IPS DF 6.9 (cell line): ENCODE measurements at regions not wholly inside any gene's neighbourhood (a gene's known extent, or its start where the extent isn't known, plus 50 kb on each side); places are given as distances from the start of the nearest gene placed in this dataset.
"Not testable (repeated sequence)": the region's sequence is repeated elsewhere in the genome, so short reads cannot be mapped to it uniquely, and the experiment has no call there.

Experiments
- DNase-seq: peaks from one replicate; pipeline ENCODE4 v3.0.0-alpha.2; 2013; ENCODE audit warnings: low read depth, low spot score
- H3K27ac ChIP-seq: one replicate; pipeline ENCODE4 v1.5.1; 2013; ENCODE audit warnings: low read length, control low read depth
- H3K27me3 ChIP-seq: 2 replicates; pipeline ENCODE4 v1.6.1; 2013; ENCODE audit warnings: mild to moderate bottlenecking, low read length; ENCODE audit not compliant: control insufficient read depth, insufficient read depth
- H3K36me3 ChIP-seq: 2 replicates; pipeline ENCODE4 v1.6.1; 2013; ENCODE audit warnings: low read length; ENCODE audit not compliant: control insufficient read depth, insufficient read depth
- H3K4me1 ChIP-seq: 2 replicates; pipeline ENCODE4 v1.6.1; 2013; ENCODE audit warnings: low read length; ENCODE audit not compliant: control insufficient read depth, insufficient read depth
- H3K4me3 ChIP-seq: 2 replicates; pipeline ENCODE4 v1.5.1; 2013; ENCODE audit warnings: mild to moderate bottlenecking, low read length
- H3K9me3 ChIP-seq: 2 replicates; pipeline ENCODE4 v1.6.1; 2013; ENCODE audit warnings: low read length, inconsistent platforms; ENCODE audit not compliant: control insufficient read depth, insufficient read depth
- WGBS: extraction: QIAGEN DNeasy Blood & Tissue Kit; methylation state at CpG from one replicate; pipeline ENCODE4 v1.1.7; 2013; ENCODE audit warnings: mixed read lengths, missing lambda C conversion rate; ENCODE audit not compliant: insufficient read length, insufficient coverage; 5-methylcytosine and 5-hydroxymethylcytosine counted together

DNA sequence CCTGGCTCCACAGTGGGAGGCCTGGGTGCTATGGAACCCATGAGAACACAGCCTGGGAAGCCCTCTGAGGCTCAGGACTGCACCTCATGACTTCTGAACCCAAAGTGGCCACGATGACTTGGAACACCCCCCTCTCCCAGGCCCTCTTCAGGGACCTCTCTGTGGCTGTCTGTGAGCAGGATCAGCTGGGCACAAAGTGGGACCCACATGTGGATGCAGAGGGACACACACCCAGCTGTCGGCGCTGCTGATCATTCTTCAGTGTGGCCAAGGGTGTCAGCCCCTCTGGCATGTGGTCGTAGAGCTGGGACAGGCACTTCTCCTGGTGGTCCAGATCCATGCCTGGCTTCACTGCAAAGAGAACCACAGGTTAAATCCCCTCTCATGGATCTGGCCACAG is 293.2 kb downstream of the GOLGA6L6 start:
- WGBS = no CpG with 5 or more reads among the region's 4 CpGs
- H3K36me3 ChIP-seq, H3K4me3 ChIP-seq, DNase-seq, H3K4me1 ChIP-seq, H3K27me3 ChIP-seq, H3K27ac ChIP-seq: not testable (repeated sequence)
- H3K9me3 ChIP-seq = peaks cover 23% of the 10 kb centered on the region

DNA sequence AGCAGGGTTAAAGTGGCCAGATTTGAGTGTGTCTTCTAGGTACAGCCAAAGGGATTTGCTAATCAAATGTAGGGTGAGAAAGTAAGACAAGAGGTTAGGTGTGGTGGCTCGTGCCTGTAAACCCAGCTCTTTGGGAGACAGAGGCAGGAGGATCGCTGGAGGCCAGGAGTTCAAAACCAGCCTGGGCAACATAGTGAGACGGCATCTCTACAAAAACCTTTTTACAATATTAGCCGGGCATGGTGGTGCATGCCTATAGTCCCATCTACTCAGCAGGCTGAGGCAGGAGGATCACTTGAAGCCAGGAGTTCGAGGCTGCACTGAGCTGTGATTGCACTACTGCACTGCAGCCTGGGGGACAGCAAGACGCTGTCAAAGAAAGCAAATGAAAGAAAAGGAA is 294.5 kb downstream of the GOLGA6L6 start:
- DNase-seq, H3K36me3 ChIP-seq, H3K27me3 ChIP-seq, H3K4me1 ChIP-seq, H3K27ac ChIP-seq, H3K4me3 ChIP-seq: not testable (repeated sequence)
- no CpG with 5 or more reads among the region's 6 CpGs for WGBS
- peaks cover 23% of the 10 kb centered on the region for H3K9me3 ChIP-seq

DNA sequence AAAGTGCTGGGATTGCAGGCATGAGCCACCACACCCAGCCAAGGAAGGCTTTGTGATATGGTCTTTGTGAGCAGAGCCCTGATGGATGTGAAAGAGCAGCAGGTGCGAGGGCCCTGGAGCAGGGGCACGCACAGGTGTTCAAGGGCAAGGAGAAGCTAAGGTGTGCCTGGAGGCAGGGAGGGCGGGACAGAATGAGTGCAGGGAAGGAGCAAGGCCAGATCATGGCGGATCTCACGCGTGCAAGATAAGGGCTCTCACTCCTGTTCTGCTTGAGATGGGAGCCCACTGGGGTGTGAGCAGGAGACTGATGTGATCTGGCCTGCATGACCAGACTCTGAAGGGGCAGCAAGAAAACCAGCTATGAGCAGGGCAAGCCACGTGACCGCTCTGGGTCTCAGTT is 295.0 kb downstream of the GOLGA6L6 start:
- H3K9me3 ChIP-seq = peaks cover 20% of the 10 kb centered on the region
- not testable (repeated sequence) for H3K36me3 ChIP-seq, H3K27ac ChIP-seq, H3K4me1 ChIP-seq, H3K27me3 ChIP-seq, DNase-seq, H3K4me3 ChIP-seq
- WGBS = no CpG with 5 or more reads among the region's 8 CpGs

DNA sequence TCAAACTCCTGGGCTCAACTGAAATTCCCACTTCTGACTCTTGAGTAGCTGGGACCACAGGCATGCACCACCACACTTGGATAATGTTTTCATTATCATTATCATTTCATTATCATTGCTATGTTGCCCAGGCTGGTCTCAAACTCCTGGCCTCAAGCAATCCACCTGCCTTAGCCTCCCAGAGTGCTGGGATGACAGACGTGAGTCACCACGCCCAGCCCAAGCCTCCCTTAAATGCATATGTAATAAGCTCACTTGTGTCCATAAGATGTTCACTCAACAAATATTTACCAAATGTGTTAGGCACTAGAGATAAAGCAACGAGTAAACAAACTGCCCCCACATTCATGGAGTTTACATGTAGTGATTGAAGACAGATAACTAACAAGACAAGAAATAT is 295.7 kb downstream of the GOLGA6L6 start:
- H3K27ac ChIP-seq, H3K4me3 ChIP-seq, DNase-seq, H3K4me1 ChIP-seq, H3K36me3 ChIP-seq, H3K27me3 ChIP-seq: not testable (repeated sequence)
- no CpG with 5 or more reads among the region's 3 CpGs for WGBS
- peaks cover 17% of the 10 kb centered on the region for H3K9me3 ChIP-seq

DNA sequence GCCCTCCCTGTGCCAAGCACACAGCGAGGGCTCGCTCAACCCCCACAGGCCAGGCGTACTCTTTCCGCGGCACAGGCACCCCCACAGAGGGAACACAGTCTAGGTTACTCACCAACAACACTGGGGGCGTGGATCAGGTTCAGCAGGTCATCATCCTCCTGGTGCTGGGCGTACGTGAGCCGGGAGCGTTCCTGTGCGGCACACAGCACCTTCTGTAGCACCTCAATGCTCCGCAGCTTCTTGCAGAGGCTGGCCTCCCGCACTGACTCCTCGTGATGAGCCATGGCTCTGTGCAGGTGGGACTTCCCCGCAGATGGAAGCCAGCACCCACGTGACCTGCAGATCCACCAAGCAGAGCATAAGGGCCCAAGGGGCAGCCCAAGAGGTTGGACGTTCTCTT is 296.8 kb downstream of the GOLGA6L6 start:
- not testable (repeated sequence) for H3K27me3 ChIP-seq, DNase-seq, H3K4me3 ChIP-seq, H3K36me3 ChIP-seq, H3K27ac ChIP-seq, H3K4me1 ChIP-seq
- no CpG with 5 or more reads among the region's 17 CpGs for WGBS
- H3K9me3 ChIP-seq = peaks cover 20% of the 10 kb centered on the region

DNA sequence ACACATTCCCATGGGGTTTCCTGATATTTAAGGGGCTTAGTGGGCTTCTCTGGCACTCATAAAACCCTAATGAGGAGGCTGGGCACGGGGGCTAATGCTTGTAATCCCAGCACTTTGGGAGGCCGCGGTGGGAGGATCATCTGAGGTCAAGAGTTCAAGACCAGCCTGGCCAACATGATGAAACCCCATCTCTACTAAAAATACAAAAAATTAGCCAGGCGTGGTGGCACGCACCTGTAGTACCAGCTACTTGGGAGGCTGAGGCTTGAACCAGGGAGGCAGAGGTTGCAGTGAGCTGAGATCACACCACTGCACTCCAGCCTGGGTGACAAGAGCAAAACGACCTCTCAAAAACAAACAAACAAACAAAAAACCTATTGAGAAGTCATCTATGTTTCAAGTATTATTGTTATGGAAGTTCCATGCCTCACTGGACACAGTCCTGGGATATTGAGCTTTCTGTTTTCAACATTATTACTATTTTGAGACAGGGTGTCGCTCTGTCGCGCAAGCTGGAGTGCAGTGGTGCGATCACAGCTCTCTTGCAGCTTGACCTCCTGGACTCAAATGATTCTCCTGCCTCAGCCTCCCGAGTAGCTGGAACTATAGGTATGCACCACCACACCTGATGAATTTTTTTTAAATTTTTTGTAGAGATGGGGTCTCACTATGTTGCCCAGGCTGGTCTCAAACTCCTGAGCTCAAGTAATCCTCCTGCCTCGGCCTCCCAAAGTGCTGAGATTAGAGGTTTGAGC is 297.9 kb downstream of the GOLGA6L6 start:
- WGBS = no CpG with 5 or more reads among the region's 12 CpGs
- peaks cover 18% of the 10 kb centered on the region for H3K9me3 ChIP-seq
- not testable (repeated sequence) for H3K4me1 ChIP-seq, DNase-seq, H3K36me3 ChIP-seq, H3K4me3 ChIP-seq, H3K27ac ChIP-seq, H3K27me3 ChIP-seq

DNA sequence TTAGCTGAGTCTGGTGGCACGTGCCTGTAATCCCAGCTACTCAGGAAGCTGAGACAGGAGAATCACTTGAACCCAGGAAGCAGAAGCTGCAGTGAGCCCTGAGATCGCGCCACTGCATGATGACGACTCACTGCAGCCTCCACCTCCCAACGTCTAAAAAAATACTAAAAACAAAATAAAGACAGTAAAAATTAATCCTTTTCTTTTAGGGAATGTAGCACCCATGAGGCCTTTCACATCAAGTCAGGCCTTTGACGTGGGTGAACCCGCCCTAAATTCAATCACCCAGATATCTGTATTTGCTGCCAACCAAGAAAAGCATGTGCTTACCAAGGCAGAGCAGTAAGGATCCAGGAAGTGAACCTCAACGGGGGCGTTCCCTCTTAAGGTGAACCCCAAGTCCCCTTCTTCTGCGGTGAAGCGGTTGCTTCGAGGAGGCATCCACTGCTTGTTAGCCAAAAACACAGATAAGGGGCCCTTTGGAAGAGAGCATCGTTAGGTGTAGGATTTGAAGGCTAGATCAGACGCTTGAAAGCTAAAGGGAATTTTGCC is 301.2 kb downstream of the GOLGA6L6 start:
- not testable (repeated sequence) for H3K4me3 ChIP-seq, H3K27ac ChIP-seq, H3K4me1 ChIP-seq, DNase-seq, H3K27me3 ChIP-seq, H3K36me3 ChIP-seq
- WGBS = no CpG with 5 or more reads among the region's 14 CpGs
- H3K9me3 ChIP-seq = peaks cover 18% of the 10 kb centered on the region

DNA sequence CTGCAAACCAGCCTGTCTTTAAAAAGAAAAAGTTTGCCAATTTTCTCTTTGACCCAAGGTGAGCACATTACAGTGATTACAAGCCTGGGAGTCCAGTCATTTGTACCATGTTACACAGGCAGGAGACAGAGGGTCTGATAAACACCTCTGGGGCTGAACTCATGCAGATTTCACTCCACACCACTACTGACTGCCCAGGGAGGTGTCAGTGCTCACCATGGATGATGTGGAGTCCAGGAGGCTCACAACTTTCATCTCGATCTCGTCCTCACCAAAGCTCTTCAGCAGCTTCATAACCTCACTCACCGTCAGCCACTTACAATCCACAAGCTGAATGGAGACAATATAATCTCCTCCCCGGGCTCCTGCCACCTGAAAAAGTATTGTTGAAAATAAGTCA is 302.4 kb downstream of the GOLGA6L6 start:
- not testable (repeated sequence) for DNase-seq, H3K4me1 ChIP-seq, H3K27ac ChIP-seq, H3K36me3 ChIP-seq, H3K27me3 ChIP-seq, H3K4me3 ChIP-seq
- no CpG with 5 or more reads among the region's 4 CpGs for WGBS
- peaks cover 18% of the 10 kb centered on the region for H3K9me3 ChIP-seq

DNA sequence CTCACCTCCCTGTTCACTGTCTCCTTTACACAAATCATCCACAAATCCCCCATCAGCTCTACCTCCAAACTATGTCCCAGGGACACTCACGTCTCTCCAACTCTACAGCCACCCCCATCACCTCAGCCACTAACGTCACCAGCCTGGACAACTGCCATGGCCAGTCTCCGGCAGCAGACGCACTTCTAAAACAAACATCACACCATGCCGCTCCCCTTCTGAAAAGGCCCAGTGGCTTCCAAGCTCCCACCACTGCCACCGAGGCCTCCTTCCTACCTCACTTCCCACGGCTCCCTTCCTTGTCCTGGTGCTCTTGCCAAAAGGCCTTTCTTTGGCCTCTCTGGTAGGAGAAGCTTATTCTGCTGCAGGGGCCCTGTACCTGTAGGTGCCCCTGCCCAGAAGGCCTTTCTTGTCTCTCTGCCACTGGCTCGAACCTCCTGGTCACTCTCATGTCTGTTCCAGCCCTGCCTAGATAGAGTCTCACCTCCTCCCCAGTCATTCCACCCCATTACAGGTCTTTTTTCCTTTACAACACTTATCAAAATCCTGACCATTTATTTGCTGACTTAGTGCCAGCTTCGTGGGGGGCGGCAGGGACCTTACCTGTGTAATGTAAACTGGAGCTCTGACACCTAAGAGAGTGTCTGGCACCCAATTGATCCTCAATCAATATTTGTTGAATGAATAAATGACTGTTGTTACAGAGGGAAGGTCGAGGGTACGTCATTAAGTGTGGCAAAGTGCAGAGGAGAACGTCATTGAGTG is 304.2 kb downstream of the GOLGA6L6 start:
- not testable (repeated sequence) for H3K27me3 ChIP-seq, DNase-seq, H3K36me3 ChIP-seq, H3K27ac ChIP-seq, H3K4me3 ChIP-seq, H3K4me1 ChIP-seq
- WGBS = no CpG with 5 or more reads among the region's 13 CpGs
- H3K9me3 ChIP-seq = peaks cover 24% of the 10 kb centered on the region

DNA sequence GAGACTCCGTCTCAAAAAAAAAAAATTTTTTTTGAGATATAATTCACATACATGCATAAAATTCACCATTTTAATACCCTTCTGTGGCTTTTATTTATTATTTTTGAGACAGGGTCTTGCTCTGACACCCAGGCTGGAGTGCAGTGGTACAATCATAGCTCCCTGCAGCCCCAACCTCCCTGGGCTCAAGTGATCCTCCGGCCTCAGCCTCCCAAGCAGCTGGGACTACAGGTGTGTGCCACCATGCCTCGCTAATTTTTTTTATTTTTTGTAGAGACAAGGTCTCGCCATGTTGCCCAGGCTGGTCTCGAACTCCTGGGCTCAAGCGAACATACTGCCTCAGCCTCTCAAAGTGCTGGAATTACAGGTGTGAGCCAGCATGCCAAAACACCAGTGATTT is 305.9 kb downstream of the GOLGA6L6 start:
- no CpG with 5 or more reads among the region's 6 CpGs for WGBS
- not testable (repeated sequence) for DNase-seq, H3K36me3 ChIP-seq, H3K4me1 ChIP-seq, H3K27me3 ChIP-seq, H3K4me3 ChIP-seq, H3K27ac ChIP-seq
- H3K9me3 ChIP-seq = peaks cover 24% of the 10 kb centered on the region
